HG03575 (cell line): ENCODE measurements at regions not wholly inside any gene's neighbourhood (a gene's known extent, or its start where the extent isn't known, plus 50 kb on each side); places are given as distances from the start of the nearest gene placed in this dataset.
"Not testable (repeated sequence)": the region's sequence is repeated elsewhere in the genome, so short reads cannot be mapped to it uniquely, and the experiment has no call there.

ENCODE experiments used
- ATAC-seq: cut with Tn5 transposase; IDR thresholded peaks from one replicate; pipeline ENCODE4 v1.9.1; 2021; ENCODE audit not compliant: unreplicated experiment, insufficient number of reproducible peaks, low FRiP score; ENCODE audit errors: extremely low read depth

DNA sequence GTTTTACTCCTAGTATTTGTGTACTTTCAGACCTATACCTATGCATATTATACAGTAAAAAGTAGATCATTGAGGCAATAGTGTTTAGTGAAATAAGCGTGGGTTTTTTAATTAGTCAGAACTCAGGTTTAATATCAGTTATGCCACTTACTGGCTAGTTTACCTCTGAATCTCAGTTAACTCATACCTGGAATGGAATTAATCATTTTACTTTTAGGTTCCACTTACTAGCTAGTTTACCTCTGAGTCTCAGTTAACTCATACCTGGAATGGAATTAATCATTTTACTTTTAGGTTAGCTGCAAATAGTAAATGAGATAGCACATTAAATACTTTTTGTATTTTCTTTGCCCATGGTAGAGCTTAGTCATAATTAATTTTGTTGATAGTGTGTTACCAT, 475.7 kb downstream of the CCER1 start:
- ATAC-seq, result no peak

DNA sequence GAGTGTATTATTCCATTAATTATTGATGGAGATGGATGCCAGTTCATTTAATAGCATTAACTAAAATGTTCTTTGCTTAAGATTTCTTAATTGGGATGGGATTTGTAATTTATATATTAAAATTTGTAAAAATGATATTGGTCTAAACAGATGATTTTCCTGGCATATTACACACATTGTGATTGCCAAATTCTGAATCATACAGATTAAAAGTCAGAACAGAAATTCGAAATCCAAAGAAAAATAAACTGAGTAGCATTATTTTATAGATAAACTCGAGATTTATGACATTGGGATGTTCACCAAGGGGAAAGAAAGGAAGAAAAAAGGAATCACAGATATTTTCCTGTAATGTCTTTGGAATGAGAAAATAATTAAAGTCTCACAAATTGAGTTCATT, 481.1 kb downstream of the CCER1 start:
- no peak for ATAC-seq

GRCh38 chr12:90460681-90461080, 494.3 kb downstream of the CCER1 start:
- no peak for ATAC-seq

DNA sequence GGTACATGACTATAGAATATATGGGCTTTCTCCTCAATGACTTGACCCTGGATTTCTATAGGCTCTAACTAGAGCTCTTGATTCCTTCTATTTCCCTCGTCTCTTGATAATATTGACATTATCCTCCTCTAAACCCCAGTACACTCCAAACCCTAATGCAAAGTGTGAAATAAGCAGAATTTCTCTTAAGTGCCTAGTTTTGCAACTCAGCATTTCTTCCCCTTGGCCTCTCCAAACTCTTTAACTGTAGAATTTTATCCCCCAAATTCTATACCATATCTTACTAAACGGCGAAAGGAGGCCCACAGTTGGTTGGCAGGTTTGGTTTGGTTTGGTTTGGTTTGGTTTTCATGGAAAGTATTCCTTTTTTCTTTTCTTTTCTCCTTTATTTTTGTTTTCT, 498.7 kb downstream of the CCER1 start:
- no peak for ATAC-seq

GRCh38 chr12:90455756-90456155, 499.2 kb downstream of the CCER1 start:
- ATAC-seq, result no peak

- no peak for ATAC-seq
Observed at GRCh38 chr12:90449611-90450010, 505.4 kb downstream of the CCER1 start.

DNA sequence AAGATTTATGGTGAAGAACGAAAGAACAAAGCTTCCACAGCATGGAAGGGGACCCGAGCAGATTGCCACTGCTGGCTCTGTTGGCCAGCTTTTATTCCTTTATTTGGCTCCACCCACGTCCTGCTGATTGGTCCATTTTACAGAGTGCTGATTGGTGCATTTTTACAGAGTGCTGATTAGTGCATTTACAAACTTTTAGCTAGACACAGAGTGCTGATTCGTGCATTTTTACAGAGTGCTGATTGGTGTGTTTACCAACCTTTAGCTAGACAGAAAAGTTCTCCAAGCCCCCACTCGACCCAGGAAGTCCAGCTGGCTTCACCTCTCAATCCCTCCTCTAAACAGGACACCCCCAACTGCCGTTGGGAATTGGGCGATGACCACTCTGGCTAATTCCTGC, 511.5 kb downstream of the CCER1 start:
- not testable (repeated sequence) for ATAC-seq

DNA sequence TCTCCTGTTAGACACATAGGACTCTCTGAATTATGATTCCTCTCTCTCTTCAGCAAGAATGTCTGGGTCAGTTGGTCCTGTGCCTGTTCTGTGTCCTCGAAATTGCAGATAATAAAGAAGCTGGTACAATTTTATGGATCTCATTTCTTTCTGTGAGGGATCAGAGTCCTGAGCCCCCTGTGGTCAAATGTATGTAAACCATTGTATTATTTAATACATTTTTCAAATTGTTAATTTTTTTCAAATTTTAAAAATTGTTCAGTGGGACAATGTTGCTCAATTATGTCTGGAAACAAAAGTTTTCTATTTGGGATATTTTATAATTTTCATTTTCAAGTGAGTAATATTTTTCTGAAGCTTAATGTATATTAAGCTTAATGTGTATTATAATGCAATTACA, 513.5 kb downstream of the CCER1 start:
- ATAC-seq, result no peak

DNA sequence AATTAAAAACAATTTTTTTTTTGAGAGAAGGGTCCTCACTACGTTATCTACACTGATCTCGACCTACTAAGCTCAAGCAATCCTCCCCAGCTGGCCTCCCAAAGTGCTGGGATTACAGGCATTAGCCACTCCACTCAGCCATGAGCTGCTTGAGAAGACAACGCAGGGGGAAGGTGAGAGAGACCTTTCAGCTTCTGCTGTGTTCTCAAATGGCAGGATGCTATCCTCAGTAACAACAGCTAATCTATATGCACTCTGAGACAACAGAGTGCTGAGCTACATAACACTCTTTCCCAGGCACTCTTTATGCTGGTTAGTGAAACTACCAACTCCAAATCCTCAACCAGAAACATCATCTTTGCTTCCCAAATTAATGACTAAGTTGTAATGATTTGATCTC, 526.1 kb downstream of the CCER1 start:
- no peak for ATAC-seq

DNA sequence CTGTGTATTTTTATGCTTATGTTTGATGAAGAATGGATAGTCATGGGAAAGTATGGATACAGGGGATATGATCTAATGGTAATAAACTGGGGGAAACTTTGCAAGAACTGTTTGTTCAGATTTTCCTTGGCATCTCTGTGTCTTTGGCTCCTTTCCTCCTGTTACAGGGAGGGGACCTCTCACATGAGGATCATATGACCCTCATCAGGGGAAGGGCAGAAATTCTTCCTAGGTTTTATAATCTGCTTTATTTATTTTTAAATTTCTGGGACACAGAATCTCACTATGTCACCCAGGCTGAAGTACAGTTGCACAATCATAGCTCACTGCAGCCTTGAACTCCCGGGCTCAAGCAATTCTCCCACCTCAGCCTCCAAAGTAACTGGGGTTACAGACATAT, 526.5 kb downstream of the CCER1 start:
- ATAC-seq, result no peak

GRCh38 chr12:90423965-90424364, 531.0 kb downstream of the CCER1 start:
- ATAC-seq, result no peak

DNA sequence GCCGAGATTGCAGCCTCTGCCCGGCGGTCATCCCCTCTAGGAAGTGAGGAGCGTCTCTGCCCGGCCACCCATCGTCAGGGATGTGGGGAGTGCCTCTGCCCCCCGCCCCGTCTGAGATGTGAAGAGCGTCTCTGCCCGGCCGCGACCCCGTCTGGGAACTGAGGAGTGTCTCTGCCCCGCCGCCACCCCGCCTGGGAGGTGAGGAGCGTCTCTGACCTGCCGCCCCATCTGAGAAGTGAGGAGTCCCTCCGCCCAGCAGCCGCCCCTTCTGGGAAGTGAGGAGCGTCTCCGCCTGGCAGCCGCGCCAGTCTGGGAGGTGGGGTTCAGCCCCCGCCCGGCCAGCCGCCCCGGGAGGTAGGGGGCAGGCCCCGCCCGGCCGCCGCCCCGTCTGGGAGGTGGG, 544.0 kb downstream of the CCER1 start:
- no peak for ATAC-seq

DNA sequence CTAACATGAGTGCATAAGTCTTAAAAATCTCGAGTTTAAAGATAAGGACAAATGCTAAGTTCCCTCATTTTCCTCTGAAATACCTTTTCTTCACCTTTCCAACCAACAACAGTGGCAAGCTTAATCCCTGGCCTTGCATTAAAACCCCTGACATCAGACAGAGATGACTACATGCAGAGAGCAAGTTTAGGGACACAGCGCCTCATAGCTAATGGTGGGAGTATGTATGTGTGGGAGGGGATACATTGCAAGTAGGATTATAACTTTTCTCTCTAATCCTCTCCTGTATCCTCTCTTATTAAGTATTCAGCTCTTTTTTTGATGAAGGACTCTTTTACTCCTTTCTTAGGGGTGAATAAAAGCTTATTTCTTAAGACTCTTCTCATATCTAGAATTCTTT, 547.1 kb downstream of the CCER1 start:
- no peak for ATAC-seq

GRCh38 chr12:90404071-90404470, 550.9 kb downstream of the CCER1 start:
- no peak for ATAC-seq

GRCh38 chr12:90401185-90401584, 553.8 kb downstream of the CCER1 start:
- no peak for ATAC-seq

- ATAC-seq, result no peak
Observed at GRCh38 chr12:90399357-90399756, 555.6 kb downstream of the CCER1 start.

DNA sequence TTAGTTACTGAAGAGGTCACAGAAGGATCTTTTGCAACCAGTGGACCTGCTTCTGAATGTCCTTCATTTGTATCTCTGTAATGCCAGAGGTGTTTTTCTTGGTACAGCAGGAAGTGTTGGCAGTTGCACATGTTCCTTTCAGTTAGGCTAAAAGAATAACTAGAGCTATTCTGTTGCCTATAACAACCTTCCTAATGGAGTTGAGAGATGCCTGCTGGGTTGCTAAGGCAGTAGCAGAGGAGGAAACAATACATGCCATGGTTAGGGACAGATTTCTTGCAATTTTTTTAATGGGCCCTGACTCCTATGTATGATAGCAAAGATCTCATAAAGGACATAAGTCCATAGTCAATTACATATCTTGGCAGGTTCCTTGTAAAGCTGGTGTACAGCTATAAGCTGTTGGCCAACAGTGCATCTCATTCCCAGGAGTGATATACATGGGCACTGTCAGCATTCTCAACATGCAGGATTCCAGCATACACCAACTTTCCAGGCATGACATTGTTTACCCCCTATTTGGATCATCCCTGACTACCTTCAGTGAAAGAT, 556.6 kb downstream of the CCER1 start:
- ATAC-seq, result no peak

- ATAC-seq, result no peak
Observed at GRCh38 chr12:90396556-90396955, 558.4 kb downstream of the CCER1 start.

- ATAC-seq, result no peak
Observed at GRCh38 chr12:90393652-90394051, 561.3 kb downstream of the CCER1 start.

- no peak for ATAC-seq
Observed at GRCh38 chr12:90393089-90393488, 561.9 kb downstream of the CCER1 start.

- no peak for ATAC-seq
Observed at GRCh38 chr12:90390947-90391346, 564.0 kb downstream of the CCER1 start.

GRCh38 chr12:90368081-90368480, 586.9 kb downstream of the CCER1 start:
- ATAC-seq, result no peak
